ENCODE measurements at regions not wholly inside any gene's neighbourhood (a gene's known extent, or its start where the extent isn't known, plus 50 kb on each side); places are given as distances from the start of the nearest gene placed in this dataset.

DNA sequence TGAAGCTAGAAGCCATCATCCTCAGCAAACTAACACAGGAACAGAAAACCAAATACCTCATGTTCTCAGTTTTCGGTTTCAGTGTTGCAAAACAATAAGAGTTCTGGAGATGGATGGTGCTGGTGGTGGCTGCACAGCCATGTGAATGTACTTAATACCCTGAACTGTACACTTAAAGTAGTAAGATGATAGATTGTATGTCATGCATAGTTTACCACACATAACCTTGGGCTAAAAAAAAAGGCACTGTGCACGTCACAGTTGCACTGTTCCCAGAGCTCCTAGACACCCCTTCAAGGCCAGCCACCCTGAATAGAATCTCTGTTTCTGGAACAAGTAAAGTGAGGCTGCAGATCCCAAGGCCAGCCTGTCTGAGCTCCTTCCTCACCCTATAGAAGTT is 243.3 kb upstream of the IGF1R start:
- no peak for DNase-seq (ENCODE audit: insufficient read length, low spot score, missing footprints)
- no peak overlapping the region for H3K4me2 ChIP-seq (ENCODE audit: insufficient read depth, low read length)
- no peaks in the 10 kb centered on the region for H4K20me1 ChIP-seq (ENCODE audit: insufficient read depth, low read length)
- no peak overlapping the region for H3K27ac ChIP-seq (ENCODE audit: low read depth, low read length)
- H3K36me3 ChIP-seq (ENCODE audit: insufficient read depth, low read length): no peaks in the 10 kb centered on the region
- H3K4me1 ChIP-seq (ENCODE audit: insufficient read depth, low read length): no peaks in the 10 kb centered on the region
- H2AFZ ChIP-seq (ENCODE audit: low read length): no peak overlapping the region
- H3K9me3 ChIP-seq (ENCODE audit: low read depth, low read length): no peaks in the 10 kb centered on the region
- H3K27me3 ChIP-seq (ENCODE audit: insufficient read depth, low read length): no peaks in the 10 kb centered on the region
- no peak overlapping the region for H3K4me3 ChIP-seq (ENCODE audit: insufficient read depth, low read length)
- H3K79me2 ChIP-seq (ENCODE audit: insufficient read depth, low read length): no peaks in the 10 kb centered on the region
- TF ChIP-seq, protein P1, sequence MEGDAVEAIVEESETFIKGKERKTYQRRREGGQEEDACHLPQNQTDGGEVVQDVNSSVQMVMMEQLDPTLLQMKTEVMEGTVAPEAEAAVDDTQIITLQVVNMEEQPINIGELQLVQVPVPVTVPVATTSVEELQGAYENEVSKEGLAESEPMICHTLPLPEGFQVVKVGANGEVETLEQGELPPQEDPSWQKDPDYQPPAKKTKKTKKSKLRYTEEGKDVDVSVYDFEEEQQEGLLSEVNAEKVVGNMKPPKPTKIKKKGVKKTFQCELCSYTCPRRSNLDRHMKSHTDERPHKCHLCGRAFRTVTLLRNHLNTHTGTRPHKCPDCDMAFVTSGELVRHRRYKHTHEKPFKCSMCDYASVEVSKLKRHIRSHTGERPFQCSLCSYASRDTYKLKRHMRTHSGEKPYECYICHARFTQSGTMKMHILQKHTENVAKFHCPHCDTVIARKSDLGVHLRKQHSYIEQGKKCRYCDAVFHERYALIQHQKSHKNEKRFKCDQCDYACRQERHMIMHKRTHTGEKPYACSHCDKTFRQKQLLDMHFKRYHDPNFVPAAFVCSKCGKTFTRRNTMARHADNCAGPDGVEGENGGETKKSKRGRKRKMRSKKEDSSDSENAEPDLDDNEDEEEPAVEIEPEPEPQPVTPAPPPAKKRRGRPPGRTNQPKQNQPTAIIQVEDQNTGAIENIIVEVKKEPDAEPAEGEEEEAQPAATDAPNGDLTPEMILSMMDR (IDR thresholded peaks at IDR 0.05; ENCODE audit: extremely low read depth, low read depth, low read length): no peak

DNA sequence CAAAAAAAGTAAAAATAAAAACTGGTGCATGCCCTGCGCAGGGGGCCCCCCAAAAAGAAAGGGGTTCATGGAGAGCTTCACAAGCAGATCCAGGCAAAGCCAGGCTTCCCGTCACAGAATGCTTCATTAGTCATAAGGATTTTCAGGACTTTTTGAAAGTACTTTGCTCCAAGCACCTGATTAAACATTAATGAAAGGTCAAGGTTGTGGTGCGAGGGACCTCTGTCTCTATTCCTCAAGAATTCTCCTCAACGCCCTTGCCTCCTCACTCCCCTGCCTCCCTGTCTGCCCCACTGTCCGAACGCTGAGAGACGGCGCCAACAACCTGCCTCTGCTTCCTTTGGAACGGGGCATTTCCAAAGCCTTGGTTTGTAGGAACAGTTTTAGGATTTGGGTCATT is 240.1 kb upstream of the IGF1R start:
- H4K20me1 ChIP-seq (ENCODE audit: insufficient read depth, low read length): no peaks in the 10 kb centered on the region
- H2AFZ ChIP-seq (ENCODE audit: low read length): no peak overlapping the region
- no peak for DNase-seq (ENCODE audit: insufficient read length, low spot score, missing footprints)
- no peak overlapping the region for H3K4me2 ChIP-seq (ENCODE audit: insufficient read depth, low read length)
- no peaks in the 10 kb centered on the region for H3K9me3 ChIP-seq (ENCODE audit: low read depth, low read length)
- no peaks in the 10 kb centered on the region for H3K79me2 ChIP-seq (ENCODE audit: insufficient read depth, low read length)
- H3K4me3 ChIP-seq (ENCODE audit: insufficient read depth, low read length): no peak overlapping the region
- no peaks in the 10 kb centered on the region for H3K36me3 ChIP-seq (ENCODE audit: insufficient read depth, low read length)
- TF ChIP-seq, protein P1 (IDR thresholded peaks at IDR 0.05; ENCODE audit: extremely low read depth, low read depth, low read length): no peak
- H3K4me1 ChIP-seq (ENCODE audit: insufficient read depth, low read length): no peaks in the 10 kb centered on the region
- no peak overlapping the region for H3K27ac ChIP-seq (ENCODE audit: low read depth, low read length)
- no peaks in the 10 kb centered on the region for H3K27me3 ChIP-seq (ENCODE audit: insufficient read depth, low read length)

DNA sequence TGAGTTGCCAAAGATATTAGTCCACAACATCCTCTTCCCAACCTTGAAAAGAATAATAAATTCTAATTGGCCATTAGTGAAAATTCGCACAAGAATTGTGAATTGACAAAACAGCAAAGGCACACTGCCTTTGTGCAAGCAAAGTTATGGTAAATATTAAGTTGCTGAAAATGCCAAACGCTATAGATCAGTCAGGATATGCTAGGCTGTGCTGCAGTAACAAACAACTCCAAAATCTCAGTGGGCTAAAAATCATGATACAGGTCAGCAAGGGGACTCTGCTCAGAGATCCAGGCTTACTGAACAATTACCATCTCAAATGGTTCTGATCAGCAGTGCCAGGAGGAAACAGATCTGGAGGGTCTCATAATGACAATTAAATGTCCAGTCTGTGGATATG is 238.0 kb upstream of the IGF1R start:
- no peaks in the 10 kb centered on the region for H3K27me3 ChIP-seq (ENCODE audit: insufficient read depth, low read length)
- H3K79me2 ChIP-seq (ENCODE audit: insufficient read depth, low read length): no peaks in the 10 kb centered on the region
- H4K20me1 ChIP-seq (ENCODE audit: insufficient read depth, low read length): no peaks in the 10 kb centered on the region
- H3K9me3 ChIP-seq (ENCODE audit: low read depth, low read length): no peaks in the 10 kb centered on the region
- TF ChIP-seq, protein P1 (IDR thresholded peaks at IDR 0.05; ENCODE audit: extremely low read depth, low read depth, low read length): no peak
- no peak overlapping the region for H3K27ac ChIP-seq (ENCODE audit: low read depth, low read length)
- no peaks in the 10 kb centered on the region for H3K36me3 ChIP-seq (ENCODE audit: insufficient read depth, low read length)
- H3K4me3 ChIP-seq (ENCODE audit: insufficient read depth, low read length): no peak overlapping the region
- no peak overlapping the region for H3K4me2 ChIP-seq (ENCODE audit: insufficient read depth, low read length)
- DNase-seq (ENCODE audit: insufficient read length, low spot score, missing footprints): no peak
- no peaks in the 10 kb centered on the region for H3K4me1 ChIP-seq (ENCODE audit: insufficient read depth, low read length)
- H2AFZ ChIP-seq (ENCODE audit: low read length): no peak overlapping the region

DNA sequence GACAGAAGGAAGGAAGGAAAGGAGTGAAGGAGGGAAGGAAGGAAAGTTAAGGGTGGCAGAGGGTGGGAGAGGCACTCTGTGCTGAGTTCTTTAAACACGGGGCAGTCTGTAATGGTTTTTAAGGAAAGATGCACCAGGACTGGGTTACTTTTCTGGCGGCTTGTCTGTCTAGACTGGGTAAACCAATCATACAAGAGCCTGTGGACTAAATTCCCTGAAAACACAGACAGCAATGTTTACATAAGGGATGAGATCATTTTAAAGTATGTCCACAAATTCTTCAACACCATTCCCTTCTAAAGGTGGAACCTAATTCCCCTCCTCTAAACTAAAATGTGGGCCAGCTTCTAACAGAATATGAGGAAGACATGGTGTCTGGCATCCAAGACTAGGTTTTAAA is 235.5 kb upstream of the IGF1R start:
- H3K4me3 ChIP-seq (ENCODE audit: insufficient read depth, low read length): no peak overlapping the region
- no peak for DNase-seq (ENCODE audit: insufficient read length, low spot score, missing footprints)
- H3K27me3 ChIP-seq (ENCODE audit: insufficient read depth, low read length): no peaks in the 10 kb centered on the region
- H3K36me3 ChIP-seq (ENCODE audit: insufficient read depth, low read length): no peaks in the 10 kb centered on the region
- no peak overlapping the region for H2AFZ ChIP-seq (ENCODE audit: low read length)
- H3K4me2 ChIP-seq (ENCODE audit: insufficient read depth, low read length): no peak overlapping the region
- H4K20me1 ChIP-seq (ENCODE audit: insufficient read depth, low read length): no peaks in the 10 kb centered on the region
- no peaks in the 10 kb centered on the region for H3K4me1 ChIP-seq (ENCODE audit: insufficient read depth, low read length)
- TF ChIP-seq, protein P1 (IDR thresholded peaks at IDR 0.05; ENCODE audit: extremely low read depth, low read depth, low read length): no peak
- H3K27ac ChIP-seq (ENCODE audit: low read depth, low read length): no peak overlapping the region
- H3K9me3 ChIP-seq (ENCODE audit: low read depth, low read length): no peaks in the 10 kb centered on the region
- no peaks in the 10 kb centered on the region for H3K79me2 ChIP-seq (ENCODE audit: insufficient read depth, low read length)

Data from osteoblast (primary cell).